Liver (tissue), 8 donors: ENCODE measurements at regions not wholly inside any gene's neighbourhood (a gene's known extent, or its start where the extent isn't known, plus 50 kb on each side); places are given as distances from the start of the nearest gene placed in this dataset.

ENCODE experiments used
- DNase-seq: peaks from one replicate; pipeline ENCODE4 v3.0.0-alpha.2; 2017; ENCODE audit warnings: low spot score
- H3K27ac ChIP-seq, 2 donors: one replicate each; pipeline ENCODE4 v1.7.0; 2013; ENCODE audit warnings: inconsistent platforms in 2 of 2, low read length in 2 of 2, control low read depth in 1 of 2, low read depth in 1 of 2, mild to moderate bottlenecking in 1 of 2
- H3K27me3 ChIP-seq, 4 donors: one replicate each; pipeline versions ENCODE4 v1.6.1 to v1.7.0; 2013; ENCODE audit warnings: low read length in 3 of 4, inconsistent platforms in 1 of 4, mild to moderate bottlenecking in 1 of 4, moderate library complexity in 1 of 4; ENCODE audit not compliant: control insufficient read depth in 4 of 4, insufficient read depth in 4 of 4
- H3K36me3 ChIP-seq, 4 donors: one replicate each; pipeline versions ENCODE4 v1.6.1 to v1.7.0; 2013; ENCODE audit warnings: low read length in 3 of 4, mild to moderate bottlenecking in 3 of 4, low read depth in 1 of 4, moderate library complexity in 1 of 4; ENCODE audit not compliant: control insufficient read depth in 4 of 4, insufficient read depth in 3 of 4
- H3K4me1 ChIP-seq, 4 donors: one replicate each; pipeline versions ENCODE4 v1.6.1 to v1.7.0; 2013; ENCODE audit warnings: low read length in 3 of 4, mild to moderate bottlenecking in 3 of 4, moderate library complexity in 1 of 4; ENCODE audit not compliant: control insufficient read depth in 4 of 4, insufficient read depth in 4 of 4
- H3K4me3 ChIP-seq, 3 donors: one replicate each; pipeline versions ENCODE4 v1.6.1 to v1.7.0; 2013; ENCODE audit warnings: low read length in 3 of 3, control low read depth in 1 of 3, low read depth in 1 of 3, mild to moderate bottlenecking in 1 of 3
- H3K9ac ChIP-seq, 2 donors: one replicate each; pipeline ENCODE4 v1.7.0; 2013; ENCODE audit warnings: low read length in 2 of 2, mild to moderate bottlenecking in 2 of 2, moderate library complexity in 2 of 2, control low read depth in 1 of 2, low read depth in 1 of 2
- H3K9me3 ChIP-seq, 4 donors: one replicate each; pipeline versions ENCODE4 v1.6.1 to v1.7.0; 2013; ENCODE audit warnings: low read length in 3 of 4; ENCODE audit not compliant: control insufficient read depth in 4 of 4
- CTCF ChIP-seq: fragments of 150-350 bp; IDR thresholded peaks from 2 replicates; pipeline ENCODE4 v1.5.1; 2017; ENCODE audit warnings: improper control_type of control experiment, low read depth, low read length; ENCODE audit not compliant: missing input control
- FOXA1 ChIP-seq: IDR thresholded peaks from 2 replicates; pipeline ENCODE4 v1.6.1; 2016; ENCODE audit warnings: antibody characterized with exemption
- FOXA2 ChIP-seq: IDR thresholded peaks from 2 replicates; pipeline ENCODE4 v1.6.1; 2016; ENCODE audit warnings: antibody characterized with exemption
- GABPA ChIP-seq, 2 donors: IDR thresholded peaks in 1 of 2; conservative IDR thresholded peaks in 1 of 2; 2 replicates each; pipeline ENCODE4 v1.6.1; 2016; ENCODE audit warnings: antibody characterized with exemption in 2 of 2, mild to moderate bottlenecking in 1 of 2, moderate library complexity in 1 of 2
- HNF4A ChIP-seq, 2 donors: conservative IDR thresholded peaks; 2 replicates each; pipeline ENCODE4 v1.6.1; 2016; ENCODE audit warnings: antibody characterized with exemption in 2 of 2, mild to moderate bottlenecking in 2 of 2
- JUND ChIP-seq, 2 donors: IDR thresholded peaks; 2 replicates each; pipeline ENCODE4 v1.6.1; 2016; ENCODE audit warnings: antibody characterized with exemption in 2 of 2
- MAX ChIP-seq: IDR thresholded peaks from 2 replicates; pipeline ENCODE4 v1.6.1; 2016; ENCODE audit warnings: antibody characterized with exemption
- NR2F2 ChIP-seq: IDR thresholded peaks from 2 replicates; pipeline ENCODE4 v1.6.1; 2016; ENCODE audit warnings: antibody characterized with exemption
- RAD21 ChIP-seq, 2 donors: IDR thresholded peaks; 2 replicates each; pipeline ENCODE4 v1.6.1; 2016; ENCODE audit warnings: antibody characterized with exemption in 2 of 2, mild to moderate bottlenecking in 2 of 2
- REST ChIP-seq: IDR thresholded peaks from 2 replicates; pipeline ENCODE4 v1.6.1; 2016; ENCODE audit warnings: antibody characterized with exemption, mild to moderate bottlenecking
- RXRA ChIP-seq, 2 donors: IDR thresholded peaks; 2 replicates each; pipeline ENCODE4 v1.6.1; 2017 to 2018; ENCODE audit warnings: antibody characterized with exemption in 2 of 2, mild to moderate bottlenecking in 1 of 2
- SP1 ChIP-seq: IDR thresholded peaks from 2 replicates; pipeline ENCODE4 v1.6.1; 2018; ENCODE audit warnings: antibody characterized with exemption, mild to moderate bottlenecking
- TAF1 ChIP-seq: conservative IDR thresholded peaks from 2 replicates; pipeline ENCODE4 v1.6.1; 2016; ENCODE audit warnings: antibody characterized with exemption, mild to moderate bottlenecking
- YY1 ChIP-seq: IDR thresholded peaks from 2 replicates; pipeline ENCODE4 v1.6.1; 2016; ENCODE audit warnings: antibody characterized with exemption, mild to moderate bottlenecking
- ZBTB33 ChIP-seq: IDR thresholded peaks from 2 replicates; pipeline ENCODE4 v1.6.1; 2016; ENCODE audit warnings: antibody characterized with exemption
- WGBS: extraction: QIAGEN DNeasy Blood & Tissue Kit; methylation state at CpG from one replicate; pipeline ENCODE4 v1.1.7; 2013; 5-methylcytosine and 5-hydroxymethylcytosine counted together
- donor health status: healthy.
- donor health status: healthy.
- donor health status: healthy.
- donor health status: healthy.
- donor health status: healthy.

- H3K9me3 ChIP-seq: no peaks in the 10 kb centered on the region
- H3K36me3 ChIP-seq: no peaks in the 10 kb centered on the region
- no peak for DNase-seq
- TF ChIP-seq REST (no peak), HNF4A (conservative IDR thresholded peaks at IDR 0.05) (no peak), RAD21 (IDR thresholded peaks at IDR 0.05) (no peak)
- H3K27ac ChIP-seq: no peak overlapping the region
- H3K27me3 ChIP-seq: no peaks in the 10 kb centered on the region
- no peak overlapping the region for H3K4me3 ChIP-seq
- WGBS: 73% methylated on average over 1 of the region's 1 CpG
- H3K9ac ChIP-seq: no peak overlapping the region
- H3K4me1 ChIP-seq: no peaks in the 10 kb centered on the region
Observed at GRCh38 chr9:6121707-6122106, 93.9 kb upstream of the IL33 start.

GRCh38 chr9:6114424-6114823 lies 99.0 kb upstream of the RANBP6 start:
- WGBS: 94% methylated on average over 6 of the region's 6 CpGs
- Histone ChIP-seq H3K4me3 (no peak overlapping the region), H3K36me3 (no peaks in the 10 kb centered on the region), H3K27me3 (no peaks in the 10 kb centered on the region), H3K4me1 (no peaks in the 10 kb centered on the region), H3K9ac (no peak overlapping the region), H3K27ac (no peak overlapping the region), H3K9me3 (no peaks in the 10 kb centered on the region)
- no peak for DNase-seq
- no peak for TF ChIP-seq GABPA (IDR thresholded peaks at IDR 0.05 in 1 of 2, conservative IDR thresholded peaks at IDR 0.05 in 1 of 2)
- TF ChIP-seq MAX: no peak
- no peak for TF ChIP-seq TAF1
- no peak for TF ChIP-seq RAD21 (IDR thresholded peaks at IDR 0.05)
- no peak for TF ChIP-seq HNF4A (conservative IDR thresholded peaks at IDR 0.05)
- TF ChIP-seq FOXA2: no peak
- no peak for TF ChIP-seq SP1
- TF ChIP-seq RXRA (IDR thresholded peaks at IDR 0.05): no peak
- TF ChIP-seq ZBTB33: no peak
- TF ChIP-seq JUND (IDR thresholded peaks at IDR 0.05): no peak
- no peak for TF ChIP-seq FOXA1
- TF ChIP-seq NR2F2: no peak
- no peak for TF ChIP-seq YY1
- no peak for TF ChIP-seq CTCF
